Stimulated activated CD8-positive, alpha-beta memory T cell treated with anti-CD3 and anti-CD28 coated beads, Interleukin-4, amount 100 ng/mL, for 4 hours (primary cell): ENCODE measurements at regions not wholly inside any gene's neighbourhood (a gene's known extent, or its start where the extent isn't known, plus 50 kb on each side); places are given as distances from the start of the nearest gene placed in this dataset.

Experiments used
- DNase-seq, 2 donors: peaks; one replicate each; pipeline ENCODE4 v3.0.0-alpha.2; 2020; ENCODE audit warnings: low read depth in 2 of 2, low spot score in 1 of 2

- no peak for DNase-seq
Observed at GRCh38 chr6:164331026-164331425, 916.5 kb downstream of the QKI start.

- no peak for DNase-seq
Observed at GRCh38 chr6:164325168-164325567, 910.6 kb downstream of the QKI start.

GRCh38 chr6:164322533-164322932, 908.0 kb downstream of the QKI start:
- DNase-seq, result no peak

DNA sequence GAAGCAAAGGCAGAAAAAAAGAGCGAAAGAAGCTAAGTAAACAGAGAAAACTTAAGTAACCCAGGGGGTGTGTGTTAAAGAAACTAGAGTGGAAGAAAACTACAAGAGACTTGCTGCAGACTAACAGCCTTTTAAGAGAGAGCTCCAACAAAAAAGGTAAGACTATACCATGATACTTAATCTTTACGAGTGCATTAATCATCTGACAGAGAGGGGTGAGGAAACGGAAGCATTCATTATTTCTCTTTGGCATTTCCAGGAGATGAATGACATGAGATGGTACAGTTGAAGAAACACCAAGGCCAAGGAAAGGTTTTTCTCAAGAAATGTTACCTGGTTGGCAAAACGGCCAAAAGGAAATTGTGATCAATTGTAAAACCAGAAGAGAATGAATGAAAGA, 906.8 kb downstream of the QKI start:
- DNase-seq, result no peak

GRCh38 chr6:164315376-164315775, 900.9 kb downstream of the QKI start:
- DNase-seq, result no peak

DNA sequence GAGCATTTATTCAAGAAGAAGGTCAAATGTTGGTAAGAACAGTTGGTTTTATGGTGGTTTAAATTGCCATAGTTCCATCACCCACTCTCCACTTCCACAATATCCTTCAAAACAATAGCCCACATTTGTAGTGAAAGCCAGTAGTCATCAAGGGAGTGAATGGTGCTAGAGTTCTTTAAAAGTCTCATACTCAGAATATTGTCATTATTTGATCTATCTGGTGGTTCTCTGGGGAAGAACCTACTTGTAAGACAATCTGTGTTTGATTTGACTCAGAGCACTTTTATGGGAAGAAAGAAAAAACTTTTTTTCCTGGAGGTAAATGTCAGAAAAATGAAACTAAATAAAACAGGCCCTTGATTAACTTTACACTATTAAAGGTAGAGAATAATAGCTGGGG, 893.8 kb downstream of the QKI start:
- no peak for DNase-seq

DNA sequence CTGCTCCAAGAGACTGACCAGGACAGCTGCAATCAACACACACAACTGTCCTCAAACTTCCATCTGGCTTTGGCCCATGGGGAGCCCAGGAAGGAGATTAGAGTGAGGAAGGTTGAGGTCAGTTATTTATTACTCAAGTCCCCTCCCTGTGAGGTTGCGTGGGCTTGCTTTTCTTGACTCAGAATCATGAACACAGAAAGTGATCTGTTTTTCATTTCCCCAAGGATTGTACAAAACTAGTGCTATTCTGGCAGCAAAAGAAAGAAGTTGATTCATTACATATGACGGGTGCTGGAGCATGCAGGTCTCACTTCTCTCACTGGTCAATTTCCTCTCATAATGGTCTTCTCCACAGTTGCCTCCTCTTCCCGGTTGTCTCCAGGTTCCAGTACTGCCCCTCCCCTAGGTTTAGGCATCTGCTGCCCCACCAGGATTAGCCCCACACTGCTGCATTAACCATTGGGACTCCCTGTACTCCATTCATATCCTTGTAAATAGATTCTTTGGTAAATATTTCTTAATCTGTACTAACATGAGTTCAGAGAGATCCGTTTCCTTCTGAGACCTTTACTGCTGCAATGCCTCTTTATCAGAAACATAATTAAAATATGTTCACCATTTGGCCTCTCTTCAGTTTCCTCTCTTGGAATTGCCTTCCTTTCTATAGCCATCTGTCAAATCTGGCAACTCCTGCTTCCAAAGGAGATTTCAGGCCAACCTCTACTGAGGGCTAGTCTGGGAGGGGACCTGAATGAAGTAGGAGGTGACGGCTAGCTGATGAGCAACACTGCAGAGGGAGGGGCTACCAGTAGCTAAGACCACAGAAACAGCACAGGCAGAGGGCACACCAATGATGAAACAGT, 888.8 kb downstream of the QKI start:
- no peak for DNase-seq

DNA sequence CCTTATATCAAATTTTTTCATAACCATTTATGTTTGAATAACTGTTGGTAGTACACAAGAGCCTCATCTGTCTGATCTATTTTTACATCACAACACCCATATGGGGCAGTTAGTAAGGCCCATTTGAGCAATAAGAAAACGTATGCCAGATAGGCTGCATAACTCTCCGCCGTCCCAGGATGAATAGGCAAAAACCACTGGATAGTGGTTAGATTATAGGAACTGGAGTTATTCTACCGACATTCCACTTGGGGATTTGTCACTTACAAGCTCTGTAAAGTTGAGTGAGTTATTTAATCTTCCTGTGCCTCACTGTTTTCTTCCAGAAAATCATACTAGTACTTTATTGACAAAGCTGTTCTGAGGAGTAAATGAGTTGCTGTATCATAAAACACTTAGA, 881.9 kb downstream of the QKI start:
- no peak for DNase-seq

GRCh38 chr6:164294047-164294784, 879.7 kb downstream of the QKI start:
- no peak for DNase-seq

- DNase-seq, result no peak
Observed at GRCh38 chr6:164291224-164291623, 876.7 kb downstream of the QKI start.

DNA sequence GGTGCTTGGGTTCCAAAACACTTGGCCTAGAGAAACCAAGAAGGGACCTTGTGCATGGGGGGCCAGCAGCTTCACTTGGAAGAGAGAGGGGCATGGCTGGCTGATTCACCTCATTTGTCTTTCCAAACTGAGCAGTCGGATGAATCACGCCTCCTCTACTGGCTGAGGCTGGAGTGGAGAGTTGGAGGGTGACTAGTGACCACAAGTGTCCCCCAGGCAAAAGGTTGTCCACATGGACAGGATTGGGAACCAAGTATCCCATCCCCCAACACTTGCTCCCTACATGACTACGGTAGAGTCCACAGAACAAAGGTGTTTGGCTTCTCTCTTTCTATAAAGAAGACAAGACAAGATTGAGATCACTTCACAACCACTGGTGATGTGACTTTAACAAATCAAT, 875.6 kb downstream of the QKI start:
- no peak for DNase-seq

- DNase-seq, result no peak
Observed at GRCh38 chr6:164286011-164286410, 871.5 kb downstream of the QKI start.

DNA sequence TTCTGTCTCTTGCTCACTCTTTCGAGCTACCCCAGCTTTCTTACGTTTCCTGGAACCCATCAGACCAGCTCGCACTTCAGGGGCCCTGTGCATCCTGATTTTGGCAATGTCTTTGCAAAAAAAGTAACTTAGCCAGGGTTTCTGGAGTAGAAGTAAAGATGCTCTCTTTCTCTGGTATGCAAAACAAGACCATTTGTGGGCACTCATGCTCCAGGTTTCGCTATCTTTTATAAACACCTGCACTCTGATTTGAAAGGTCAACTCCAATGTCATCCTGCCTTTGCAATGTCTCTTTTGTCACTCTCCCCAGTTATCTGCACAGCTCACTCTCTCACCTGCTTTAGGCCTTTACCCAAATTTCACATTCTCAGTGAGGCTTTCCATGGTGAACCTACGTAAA, 869.1 kb downstream of the QKI start:
- no peak for DNase-seq

DNA sequence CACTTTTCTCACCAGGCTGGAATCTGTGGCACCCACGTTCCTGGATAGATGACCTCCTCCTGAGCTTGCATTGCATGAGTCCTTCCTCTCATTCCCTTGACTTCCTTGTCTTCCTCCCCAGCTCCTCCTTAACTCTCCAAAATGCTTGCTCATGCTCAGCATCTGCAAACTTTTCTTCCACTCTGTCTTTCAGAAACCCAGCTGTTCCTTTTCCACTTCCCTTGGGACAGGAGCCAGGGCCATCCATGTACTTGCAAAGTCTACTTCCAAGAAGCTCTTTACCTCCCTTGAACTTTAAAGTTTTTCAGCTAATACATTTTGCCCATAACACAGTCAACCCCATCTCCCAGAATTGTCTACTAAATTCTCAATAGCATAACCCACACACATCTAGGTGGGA, 861.7 kb downstream of the QKI start:
- DNase-seq, result no peak

GRCh38 chr6:164275773-164276172, 861.3 kb downstream of the QKI start:
- DNase-seq, result no peak

GRCh38 chr6:164274493-164274892, 860.0 kb downstream of the QKI start:
- no peak for DNase-seq

DNA sequence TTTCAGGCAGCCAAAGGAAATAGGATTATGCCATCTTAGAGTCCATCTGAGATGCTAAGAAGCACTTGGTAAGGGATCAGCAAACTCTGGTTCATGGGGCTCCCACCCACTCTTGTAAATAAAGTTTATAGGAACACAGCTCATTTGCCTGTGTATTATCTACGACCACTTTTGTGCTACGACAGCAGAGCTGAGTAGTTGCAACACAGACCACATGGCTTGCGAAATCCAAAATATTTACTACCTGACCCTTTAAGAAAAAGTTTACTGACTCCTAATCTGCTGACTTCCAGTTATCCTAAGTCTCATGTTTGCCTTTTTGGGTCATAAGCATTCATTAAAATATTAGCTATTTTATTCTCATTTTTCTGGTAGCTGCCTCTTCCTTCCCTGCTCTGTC, 859.0 kb downstream of the QKI start:
- no peak for DNase-seq

- DNase-seq, result no peak
Observed at GRCh38 chr6:164266851-164267250, 852.3 kb downstream of the QKI start.

- no peak for DNase-seq
Observed at GRCh38 chr6:164262348-164262747, 847.8 kb downstream of the QKI start.

- DNase-seq, result no peak
Observed at GRCh38 chr6:164258421-164258820, 843.9 kb downstream of the QKI start.

DNA sequence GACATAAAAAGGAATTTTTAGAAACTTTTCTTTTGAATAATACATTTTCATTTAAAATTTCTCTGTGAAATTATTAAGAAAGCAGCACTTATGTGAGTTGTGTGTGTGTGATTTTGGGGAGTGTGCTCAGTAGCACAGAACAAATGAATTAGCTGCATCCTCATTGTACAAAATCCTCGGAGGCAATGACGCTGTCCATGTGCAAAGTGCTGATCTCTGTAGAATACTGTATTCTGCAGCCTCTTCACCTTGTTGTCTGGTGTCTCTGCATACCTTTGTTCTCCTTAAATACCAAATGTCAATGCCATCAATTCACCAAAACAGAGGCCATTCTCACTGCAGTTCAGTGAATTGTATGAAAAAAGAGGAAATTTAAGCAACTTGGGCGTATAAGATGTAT, 838.4 kb downstream of the QKI start:
- no peak for DNase-seq

DNA sequence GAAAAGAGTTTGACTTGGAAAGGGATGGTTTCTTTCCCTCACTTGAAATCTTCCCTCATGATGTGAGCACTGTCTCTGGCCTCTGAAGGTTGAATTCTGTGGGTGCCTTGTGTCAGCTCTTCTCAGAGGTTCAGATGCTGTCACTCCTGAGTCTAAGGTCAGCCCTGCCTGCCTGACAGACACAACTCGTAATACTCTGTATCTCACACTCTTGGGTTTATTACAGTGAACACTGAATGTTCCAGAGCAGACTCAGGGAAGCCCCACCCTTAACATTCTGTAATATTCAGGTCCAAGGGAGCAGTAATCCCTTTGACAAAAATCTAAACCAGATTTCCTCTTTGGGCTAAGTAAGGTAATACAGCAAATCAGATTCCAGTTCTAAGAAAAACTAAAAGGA, 837.8 kb downstream of the QKI start:
- DNase-seq, result no peak

DNA sequence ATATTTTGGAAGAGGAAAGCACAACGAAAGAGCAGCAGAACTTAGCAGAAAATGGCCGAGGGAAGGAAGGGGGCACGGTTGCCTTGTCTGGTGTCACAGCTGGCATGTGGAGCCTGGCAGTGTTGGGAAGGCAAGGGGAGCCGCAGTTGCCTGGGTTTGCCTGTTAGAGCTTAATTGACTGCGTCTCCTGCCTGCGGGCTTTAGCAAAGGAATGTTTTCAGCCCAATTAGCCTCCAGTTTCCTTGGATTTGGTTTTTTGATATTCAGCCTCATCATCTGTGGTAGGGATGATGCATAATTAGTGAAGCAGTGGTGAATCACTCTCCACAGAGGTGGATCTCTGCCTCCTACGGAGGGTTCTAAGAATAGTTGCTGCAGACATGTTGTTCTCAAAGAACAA, 832.6 kb downstream of the QKI start:
- DNase-seq, result no peak
